ENCODE measurements at regions not wholly inside any gene's neighbourhood (a gene's known extent, or its start where the extent isn't known, plus 50 kb on each side); places are given as distances from the start of the nearest gene placed in this dataset.

DNA sequence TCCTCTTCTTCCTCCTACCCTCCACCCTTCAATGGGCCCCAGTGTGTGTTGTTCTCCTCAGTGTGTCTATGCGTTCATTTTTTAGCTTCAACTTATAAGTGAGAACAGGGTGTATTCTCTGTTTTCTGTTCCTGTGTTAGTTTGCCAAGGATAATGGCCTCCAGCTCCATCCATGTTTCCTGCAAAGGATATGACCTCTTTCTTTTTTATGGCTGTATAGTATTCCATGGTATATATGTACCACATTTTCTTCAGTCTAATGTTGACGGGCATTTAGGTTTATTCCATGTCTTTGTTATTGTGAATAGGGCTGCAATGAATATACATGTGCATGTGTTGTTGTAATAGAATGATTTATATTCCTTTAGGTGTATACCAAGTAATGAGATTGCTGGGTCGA lies 634.9 kb upstream of the SEMA6A start:
- H3K27me3 ChIP-seq (replicated peaks; ENCODE audit: control insufficient read depth, insufficient read depth, low read length), result no peaks in the 10 kb centered on the region
- TF ChIP-seq, protein P1, sequence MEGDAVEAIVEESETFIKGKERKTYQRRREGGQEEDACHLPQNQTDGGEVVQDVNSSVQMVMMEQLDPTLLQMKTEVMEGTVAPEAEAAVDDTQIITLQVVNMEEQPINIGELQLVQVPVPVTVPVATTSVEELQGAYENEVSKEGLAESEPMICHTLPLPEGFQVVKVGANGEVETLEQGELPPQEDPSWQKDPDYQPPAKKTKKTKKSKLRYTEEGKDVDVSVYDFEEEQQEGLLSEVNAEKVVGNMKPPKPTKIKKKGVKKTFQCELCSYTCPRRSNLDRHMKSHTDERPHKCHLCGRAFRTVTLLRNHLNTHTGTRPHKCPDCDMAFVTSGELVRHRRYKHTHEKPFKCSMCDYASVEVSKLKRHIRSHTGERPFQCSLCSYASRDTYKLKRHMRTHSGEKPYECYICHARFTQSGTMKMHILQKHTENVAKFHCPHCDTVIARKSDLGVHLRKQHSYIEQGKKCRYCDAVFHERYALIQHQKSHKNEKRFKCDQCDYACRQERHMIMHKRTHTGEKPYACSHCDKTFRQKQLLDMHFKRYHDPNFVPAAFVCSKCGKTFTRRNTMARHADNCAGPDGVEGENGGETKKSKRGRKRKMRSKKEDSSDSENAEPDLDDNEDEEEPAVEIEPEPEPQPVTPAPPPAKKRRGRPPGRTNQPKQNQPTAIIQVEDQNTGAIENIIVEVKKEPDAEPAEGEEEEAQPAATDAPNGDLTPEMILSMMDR (IDR thresholded peaks at IDR 0.05; ENCODE audit: insufficient read depth, low read length, poor library complexity, severe bottlenecking), result no peak
- no peak overlapping the region for H3K4me3 ChIP-seq (replicated peaks; ENCODE audit: low read depth, low read length)
- no peak for DNase-seq (ENCODE audit: extremely low read depth, insufficient read length)
- H3K36me3 ChIP-seq (ENCODE audit: control insufficient read depth, insufficient read depth, low read length), result no peaks in the 10 kb centered on the region

DNA sequence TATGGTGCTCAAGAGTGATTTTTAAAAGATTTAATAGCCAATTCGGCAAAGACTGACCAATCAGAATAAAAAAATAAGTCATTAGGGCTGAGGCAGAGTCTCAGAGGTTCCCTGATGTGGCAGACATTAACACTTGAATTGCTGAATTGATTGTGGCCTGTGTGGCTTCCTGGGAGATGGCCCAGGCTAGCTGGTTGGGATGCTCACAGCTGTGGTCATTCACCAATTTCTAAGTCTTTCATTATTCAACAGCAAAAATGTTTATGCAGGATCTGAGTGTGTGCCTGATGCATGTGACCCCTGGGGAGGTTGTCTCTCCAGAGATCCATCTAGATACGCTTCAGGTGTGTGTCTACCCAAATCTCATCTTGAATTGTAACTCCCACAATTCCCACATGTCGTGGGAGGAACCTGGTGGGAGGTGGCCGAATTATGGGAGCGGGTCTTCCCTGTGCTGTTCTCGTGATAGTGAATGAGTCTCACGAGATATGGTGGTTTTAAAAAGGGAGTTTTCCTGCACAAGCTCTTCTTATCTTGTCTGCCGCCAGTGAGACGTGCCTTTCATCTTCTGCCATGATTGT lies 632.6 kb upstream of the SEMA6A start:
- DNase-seq (ENCODE audit: extremely low read depth, insufficient read length), result no peak
- Histone ChIP-seq H3K27me3 (replicated peaks; ENCODE audit: control insufficient read depth, insufficient read depth, low read length) (no peaks in the 10 kb centered on the region), H3K4me3 (replicated peaks; ENCODE audit: low read depth, low read length) (no peak overlapping the region), H3K36me3 (ENCODE audit: control insufficient read depth, insufficient read depth, low read length) (no peaks in the 10 kb centered on the region)
- TF ChIP-seq, protein P1 (IDR thresholded peaks at IDR 0.05; ENCODE audit: insufficient read depth, low read length, poor library complexity, severe bottlenecking), result no peak

DNA sequence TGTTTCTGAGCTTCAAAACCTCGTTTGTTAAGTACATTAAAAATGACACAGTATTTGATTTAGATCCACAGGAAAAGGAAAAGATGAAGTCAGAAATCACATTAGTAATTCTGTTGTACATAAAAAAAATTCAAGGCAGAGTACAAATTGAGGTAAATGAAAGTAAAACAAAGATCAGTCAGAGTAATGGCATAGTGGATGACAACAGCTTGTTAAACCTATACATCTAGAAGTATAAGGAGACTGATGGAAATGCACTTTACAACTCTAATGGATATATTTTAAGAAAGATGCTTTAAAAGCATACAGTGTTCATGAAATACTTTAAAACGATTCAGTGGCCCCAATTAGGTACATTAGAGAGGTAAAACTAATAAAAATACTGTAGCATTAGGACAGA lies 631.3 kb upstream of the SEMA6A start:
- no peak for DNase-seq (ENCODE audit: extremely low read depth, insufficient read length)
- TF ChIP-seq, protein P1 (IDR thresholded peaks at IDR 0.05; ENCODE audit: insufficient read depth, low read length, poor library complexity, severe bottlenecking), result no peak
- Histone ChIP-seq H3K27me3 (replicated peaks; ENCODE audit: control insufficient read depth, insufficient read depth, low read length) (no peaks in the 10 kb centered on the region), H3K36me3 (ENCODE audit: control insufficient read depth, insufficient read depth, low read length) (no peaks in the 10 kb centered on the region), H3K4me3 (replicated peaks; ENCODE audit: low read depth, low read length) (no peak overlapping the region)

DNA sequence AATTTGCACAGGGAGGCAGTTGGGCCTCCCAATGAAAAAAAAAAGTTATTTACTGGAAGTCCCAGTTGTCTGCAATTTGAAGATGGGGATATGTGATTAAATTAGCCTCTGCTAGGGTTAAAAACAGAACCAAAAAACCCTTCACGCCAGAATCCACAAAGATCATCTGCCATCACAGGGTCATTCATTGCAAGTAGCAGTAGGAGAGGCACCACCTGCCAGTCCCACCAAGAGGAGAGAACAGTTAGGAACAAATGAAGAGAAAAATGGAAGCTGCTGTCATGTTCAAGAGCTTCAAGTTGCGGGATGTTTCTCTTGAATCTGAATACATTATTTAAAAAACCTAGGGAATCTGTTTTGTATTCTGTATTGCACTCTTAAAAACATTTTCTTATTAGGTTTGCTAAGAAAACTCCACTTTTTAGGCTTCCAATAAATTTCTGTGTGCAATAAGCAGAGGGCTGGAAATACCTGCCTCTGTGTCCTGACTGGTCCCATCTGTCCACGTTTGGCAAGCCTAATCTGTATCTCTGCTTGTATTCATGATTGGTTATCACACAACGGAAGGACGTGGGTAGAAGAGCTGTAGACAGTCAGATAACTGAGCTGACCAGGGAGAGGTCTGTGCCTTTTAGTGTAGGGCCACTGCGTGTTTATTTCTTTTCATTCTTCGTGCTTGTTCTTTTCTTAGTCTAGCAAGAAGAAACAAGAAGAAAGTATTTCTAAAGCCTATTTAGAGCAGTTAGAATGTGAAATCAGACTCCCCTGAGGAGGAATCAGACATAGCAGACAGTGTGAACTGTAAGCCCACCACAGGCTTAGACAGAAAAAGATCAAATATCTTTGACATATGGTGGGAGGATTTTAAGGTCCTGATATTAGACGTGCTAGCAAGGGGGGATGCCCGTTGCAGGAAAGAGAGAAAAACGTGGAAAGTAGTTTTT lies 630.6 kb upstream of the SEMA6A start:
- Histone ChIP-seq H3K36me3 (ENCODE audit: control insufficient read depth, insufficient read depth, low read length) (no peaks in the 10 kb centered on the region), H3K27me3 (replicated peaks; ENCODE audit: control insufficient read depth, insufficient read depth, low read length) (no peaks in the 10 kb centered on the region), H3K4me3 (replicated peaks; ENCODE audit: low read depth, low read length) (no peak overlapping the region)
- no peak for DNase-seq (ENCODE audit: extremely low read depth, insufficient read length)
- TF ChIP-seq, protein P1 (IDR thresholded peaks at IDR 0.05; ENCODE audit: insufficient read depth, low read length, poor library complexity, severe bottlenecking), result no peak

DNA sequence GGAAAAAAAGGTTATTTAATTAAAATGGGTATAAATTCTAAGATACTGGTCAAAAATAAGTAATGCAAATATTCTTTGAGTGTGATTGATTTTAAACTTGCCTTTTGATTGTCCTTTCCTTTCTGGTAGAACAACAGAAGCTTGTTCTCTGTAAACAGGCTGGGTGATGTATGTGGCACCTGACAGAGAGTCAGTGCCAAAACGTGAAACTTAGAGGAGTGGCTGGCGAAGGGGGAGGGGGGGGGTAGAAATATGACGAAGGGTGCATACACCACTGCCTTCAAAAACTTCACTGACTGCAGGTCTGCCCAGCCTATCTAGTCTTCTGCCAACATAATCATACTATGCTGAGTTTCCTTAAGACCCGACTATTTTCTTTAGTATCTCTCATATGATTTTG lies 629.8 kb upstream of the SEMA6A start:
- TF ChIP-seq, protein P1 (IDR thresholded peaks at IDR 0.05; ENCODE audit: insufficient read depth, low read length, poor library complexity, severe bottlenecking), result no peak

More for the DNA sequence above, 629.8 kb upstream of the SEMA6A start:
- DNase-seq (ENCODE audit: extremely low read depth, insufficient read length), result no peak
- Histone ChIP-seq H3K36me3 (ENCODE audit: control insufficient read depth, insufficient read depth, low read length) (no peaks in the 10 kb centered on the region), H3K27me3 (replicated peaks; ENCODE audit: control insufficient read depth, insufficient read depth, low read length) (no peaks in the 10 kb centered on the region), H3K4me3 (replicated peaks; ENCODE audit: low read depth, low read length) (no peak overlapping the region)

Data from GM06990 (cell line).